ENCODE measurements at regions not wholly inside any gene's neighbourhood (a gene's known extent, or its start where the extent isn't known, plus 50 kb on each side); places are given as distances from the start of the nearest gene placed in this dataset.

GRCh38 chr10:43900571-43900970, 251.9 kb upstream of the ZNF32 start:
- WGBS, 2 donors = 91 to 92% methylated on average over 6 of the region's 6 CpGs
- H3K4me3 ChIP-seq (ENCODE audit: low read depth, poor library complexity, severe bottlenecking) = no peak overlapping the region
- TF ChIP-seq CTCF (IDR thresholded peaks at IDR 0.05) (no peak), POLR2A (IDR thresholded peaks at IDR 0.05) (no peak)
- DNase-seq (ENCODE audit: low spot score in 2 of 2) = no peak
- intact Hi-C loops (cut with DNase I; ENCODE audit: low total_unique reads) = no loop called here

GRCh38 chr10:43899224-43899959, 250.7 kb upstream of the ZNF32 start:
- TF ChIP-seq CTCF (IDR thresholded peaks at IDR 0.05) (no peak), POLR2A (IDR thresholded peaks at IDR 0.05) (no peak)
- intact Hi-C loops (cut with DNase I; ENCODE audit: low total_unique reads) = no loop called here
- peak; percentile 58 to 87 for DNase-seq (ENCODE audit: low spot score in 2 of 2)
- WGBS, 2 donors = 23 to 50% methylated on average over 7 of the region's 7 CpGs
- no peak overlapping the region for H3K4me3 ChIP-seq (ENCODE audit: low read depth, poor library complexity, severe bottlenecking)

- no peak for TF ChIP-seq CTCF (IDR thresholded peaks at IDR 0.05)
- TF ChIP-seq POLR2A (IDR thresholded peaks at IDR 0.05) = no peak
- 65 to 100% methylated on average over 1 to 4 of the region's 4 CpGs for WGBS, 2 donors
- DNase-seq (ENCODE audit: low spot score in 2 of 2) = peak in 1 of 2 donors; percentile 53
- intact Hi-C loops (cut with DNase I; ENCODE audit: low total_unique reads) = no loop called here
- no peak overlapping the region for H3K4me3 ChIP-seq (ENCODE audit: low read depth, poor library complexity, severe bottlenecking)
These were observed 249.9 kb upstream of the ZNF32 start for GRCh38 chr10:43898592-43898991.

- no peak overlapping the region for H3K4me3 ChIP-seq (ENCODE audit: low read depth, poor library complexity, severe bottlenecking)
- 95 to 98% methylated on average over 9 of the region's 9 CpGs for WGBS, 2 donors
- DNase-seq (ENCODE audit: low spot score in 2 of 2) = no peak
- no peak for TF ChIP-seq POLR2A (IDR thresholded peaks at IDR 0.05)
- no peak for TF ChIP-seq CTCF (IDR thresholded peaks at IDR 0.05)
- intact Hi-C loops (cut with DNase I; ENCODE audit: low total_unique reads) = no loop called here
These were observed 249.2 kb upstream of the ZNF32 start for GRCh38 chr10:43897765-43898419.

- no peak overlapping the region for H3K4me3 ChIP-seq (ENCODE audit: low read depth, poor library complexity, severe bottlenecking)
- 70 to 76% methylated on average over 6 of the region's 6 CpGs for WGBS, 2 donors
- DNase-seq (ENCODE audit: low spot score in 2 of 2) = peak in 1 of 2 donors; percentile 68
- TF ChIP-seq CTCF (IDR thresholded peaks at IDR 0.05) (no peak), POLR2A (IDR thresholded peaks at IDR 0.05) (no peak)
- intact Hi-C loops (cut with DNase I; ENCODE audit: low total_unique reads) = no loop called here
These were observed 243.5 kb upstream of the ZNF32 start for GRCh38 chr10:43892062-43892770.
